ENCODE measurements at regions not wholly inside any gene's neighbourhood (a gene's known extent, or its start where the extent isn't known, plus 50 kb on each side); places are given as distances from the start of the nearest gene placed in this dataset.

- TF ChIP-seq TOX (CRISPR knock-in tag; IDR thresholded peaks at IDR 0.05; ENCODE audit: borderline replicate concordance) (no peak), PATZ1 (CRISPR knock-in tag; IDR thresholded peaks at IDR 0.05; ENCODE audit: borderline replicate concordance) (no peak), PPARA (CRISPR knock-in tag; IDR thresholded peaks at IDR 0.05; ENCODE audit: borderline replicate concordance) (no peak), OSR1 (CRISPR knock-in tag; IDR thresholded peaks at IDR 0.05) (no peak), TCF4 (CRISPR knock-in tag; IDR thresholded peaks at IDR 0.05; ENCODE audit: borderline replicate concordance) (no peak), ARNTL (CRISPR knock-in tag; IDR thresholded peaks at IDR 0.05; ENCODE audit: borderline replicate concordance, low read depth) (no peak), RARB (CRISPR knock-in tag; IDR thresholded peaks at IDR 0.05) (no peak), ZFP3 (CRISPR knock-in tag; IDR thresholded peaks at IDR 0.05) (no peak), TSHZ2 (CRISPR knock-in tag; IDR thresholded peaks at IDR 0.05) (no peak), BACH2 (CRISPR knock-in tag; IDR thresholded peaks at IDR 0.05; ENCODE audit: borderline replicate concordance) (no peak), CSDC2 (CRISPR knock-in tag; IDR thresholded peaks at IDR 0.05) (no peak), GLIS3 (CRISPR knock-in tag; IDR thresholded peaks at IDR 0.05) (no peak), CREB5 (CRISPR knock-in tag; IDR thresholded peaks at IDR 0.05; ENCODE audit: low read depth) (no peak)
Measured at GRCh38 chr5:179415291-179416060, 70.2 kb upstream of the ADAMTS2 start.

Measured in SK-N-SH treated with all-trans-retinoic acid at 6 μM for 48 hours (cell line).